Right lobe of liver (tissue), 6 donors: ENCODE measurements at regions not wholly inside any gene's neighbourhood (a gene's known extent, or its start where the extent isn't known, plus 50 kb on each side); places are given as distances from the start of the nearest gene placed in this dataset.

Experiments used
- ATAC-seq, 4 donors: fragments of 200-7000 bp; cut with Tn5 transposase; one replicate each; pipeline ENCODE4 v1.9.1; 2020; ENCODE audit warnings: mild to moderate bottlenecking in 4 of 4, moderate library complexity in 4 of 4
- DNase-seq, 3 donors: peaks; one replicate each; pipeline ENCODE4 v3.0.0-alpha.2; 2020
- H3K27ac ChIP-seq, 3 donors: fragments of 200-600 bp; one replicate each; pipeline ENCODE4 v1.8.0; 2022
- H3K27me3 ChIP-seq, 2 donors: fragments of 200-600 bp; one replicate each; pipeline ENCODE4 v1.8.0; 2022
- H3K36me3 ChIP-seq, 4 donors: fragments of 200-600 bp; sonication (generic) in 1 of 4; one replicate each; pipeline versions ENCODE4 v1.5.1 to v1.8.0; 2017 to 2022; ENCODE audit warnings: control low read depth in 1 of 4
- H3K4me1 ChIP-seq, 4 donors: fragments of 200-600 bp; sonication (generic) in 1 of 4; one replicate each; pipeline versions ENCODE4 v1.5.1 to v1.8.0; 2017 to 2022; ENCODE audit warnings: control low read depth in 1 of 4
- H3K4me3 ChIP-seq, 3 donors: fragments of 200-600 bp; one replicate each; pipeline ENCODE4 v1.8.0; 2022
- H3K9me3 ChIP-seq, 4 donors: fragments of 200-600 bp; sonication (generic) in 1 of 4; one replicate each; pipeline versions ENCODE4 v1.5.1 to v1.8.0; 2017 to 2022; ENCODE audit warnings: control low read depth in 1 of 4
- POLR2A ChIP-seq: fragments of 450-650 bp; IDR thresholded peaks from one replicate; pipeline ENCODE4 v1.6.1; 2017; ENCODE audit warnings: antibody characterized with exemption, mild to moderate bottlenecking
- WGBS: methylation state at CpG from one replicate; pipeline ENCODE4 v1.1.6; 2018; ENCODE audit warnings: low coverage, low lambda C conversion rate; ENCODE audit not compliant: insufficient coverage; ENCODE audit errors: missing lambda C conversion rate; 5-methylcytosine and 5-hydroxymethylcytosine counted together
- intact Hi-C, 2 donors: fragments of 100-400 bp; cut with DNase I; formaldehyde crosslinking; loops; one replicate each; pipeline versions ENCODE4 v1.11.2 to v1.14.1; 2022
- TF ChIP-seq, protein P1 (sequence below), 4 donors: fragments of 200-600 bp in 3 of 4; fragments of 450-650 bp in 1 of 4; IDR thresholded peaks; one replicate each; pipeline versions ENCODE4 v1.5.1 to v1.8.0; 2016 to 2022; ENCODE audit warnings: antibody characterized with exemption in 4 of 4, mild to moderate bottlenecking in 2 of 4
- donor health status: DM: no; HTN: yes; CAD: no.
- donor health status: DM: no; HTN: no; CAD: no.
- donor health status: DM: no; HTN: no; CAD: no.
- donor health status: DM: no; HTN: yes; CAD: no.
- donor health status: DM: no; HTN: yes; CAD: no.

- TF ChIP-seq POLR2A = no peak
- TF ChIP-seq, protein P1, sequence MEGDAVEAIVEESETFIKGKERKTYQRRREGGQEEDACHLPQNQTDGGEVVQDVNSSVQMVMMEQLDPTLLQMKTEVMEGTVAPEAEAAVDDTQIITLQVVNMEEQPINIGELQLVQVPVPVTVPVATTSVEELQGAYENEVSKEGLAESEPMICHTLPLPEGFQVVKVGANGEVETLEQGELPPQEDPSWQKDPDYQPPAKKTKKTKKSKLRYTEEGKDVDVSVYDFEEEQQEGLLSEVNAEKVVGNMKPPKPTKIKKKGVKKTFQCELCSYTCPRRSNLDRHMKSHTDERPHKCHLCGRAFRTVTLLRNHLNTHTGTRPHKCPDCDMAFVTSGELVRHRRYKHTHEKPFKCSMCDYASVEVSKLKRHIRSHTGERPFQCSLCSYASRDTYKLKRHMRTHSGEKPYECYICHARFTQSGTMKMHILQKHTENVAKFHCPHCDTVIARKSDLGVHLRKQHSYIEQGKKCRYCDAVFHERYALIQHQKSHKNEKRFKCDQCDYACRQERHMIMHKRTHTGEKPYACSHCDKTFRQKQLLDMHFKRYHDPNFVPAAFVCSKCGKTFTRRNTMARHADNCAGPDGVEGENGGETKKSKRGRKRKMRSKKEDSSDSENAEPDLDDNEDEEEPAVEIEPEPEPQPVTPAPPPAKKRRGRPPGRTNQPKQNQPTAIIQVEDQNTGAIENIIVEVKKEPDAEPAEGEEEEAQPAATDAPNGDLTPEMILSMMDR (IDR thresholded peaks at IDR 0.05) = no peak
- intact Hi-C loops = no loop called here
- Histone ChIP-seq H3K27ac (no peak overlapping the region), H3K4me1 (no peaks in the 10 kb centered on the region), H3K36me3 (no peaks in the 10 kb centered on the region), H3K9me3 (no peaks in the 10 kb centered on the region), H3K4me3 (no peak overlapping the region), H3K27me3 (no peaks in the 10 kb centered on the region)
- DNase-seq (no peak), ATAC-seq (no peak)
- WGBS = 60% methylated on average over 3 of the region's 6 CpGs
These were observed 90.2 kb upstream of the SSTR4 start for GRCh38 chr20:22944936-22945335.

GRCh38 chr20:22946596-22946995, 88.5 kb upstream of the SSTR4 start:
- 15% methylated on average over 2 of the region's 2 CpGs for WGBS
- ATAC-seq = no peak

DNA sequence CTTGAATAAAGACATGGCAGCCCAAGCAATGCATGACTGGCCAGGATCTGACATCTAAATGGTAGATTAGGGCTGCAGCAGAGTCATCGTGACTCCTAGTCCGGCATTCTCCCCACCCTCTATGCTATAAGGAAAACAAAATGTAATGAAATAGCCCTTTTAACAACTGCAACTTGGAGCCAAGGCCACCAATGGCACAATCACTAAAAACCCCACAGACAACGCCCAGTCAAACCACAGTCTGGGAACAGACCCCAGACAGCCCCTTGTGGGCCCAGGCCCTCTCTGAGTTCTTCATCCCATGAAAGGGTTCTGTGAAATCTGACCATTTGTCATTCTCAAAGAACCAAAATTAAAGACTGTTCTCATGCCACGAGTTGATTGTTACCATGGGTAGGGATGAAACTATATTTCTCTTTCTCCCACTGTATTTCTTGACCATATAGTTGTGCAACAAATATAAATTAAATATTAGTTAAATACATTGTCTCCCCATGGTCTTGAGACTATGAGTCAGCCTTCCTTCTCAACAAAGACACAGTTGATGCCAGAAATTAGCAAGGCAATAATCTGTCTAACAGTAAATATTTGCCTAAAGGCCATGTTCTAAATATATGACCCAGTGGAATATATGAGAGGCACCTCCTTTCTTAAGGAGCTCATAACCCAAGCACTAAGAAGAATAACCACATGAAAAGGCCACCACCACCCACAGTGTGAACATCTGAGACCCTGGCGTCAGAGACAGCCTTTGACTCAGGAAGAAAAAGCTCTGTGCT, 85.6 kb upstream of the SSTR4 start:
- intact Hi-C loops = no loop called here
- no peaks in the 10 kb centered on the region for H3K4me1 ChIP-seq
- no peak for TF ChIP-seq POLR2A
- TF ChIP-seq, protein P1 (IDR thresholded peaks at IDR 0.05) = no peak
- DNase-seq = no peak
- H3K36me3 ChIP-seq = no peaks in the 10 kb centered on the region
- ATAC-seq = no peak
- no peaks in the 10 kb centered on the region for H3K9me3 ChIP-seq
- WGBS = 43% methylated on average over 3 of the region's 5 CpGs
- H3K4me3 ChIP-seq = no peak overlapping the region
- H3K27ac ChIP-seq = no peak overlapping the region
- H3K27me3 ChIP-seq = no peaks in the 10 kb centered on the region

More at GRCh38 chr20:22946596-22946995, 88.5 kb upstream of the SSTR4 start:
- no peak overlapping the region for H3K27ac ChIP-seq
- DNase-seq = no peak
- H3K4me3 ChIP-seq = no peak overlapping the region
- H3K36me3 ChIP-seq = no peaks in the 10 kb centered on the region
- no peaks in the 10 kb centered on the region for H3K4me1 ChIP-seq
- no peaks in the 10 kb centered on the region for H3K27me3 ChIP-seq
- intact Hi-C loops = no loop called here
- TF ChIP-seq POLR2A = no peak
- TF ChIP-seq, protein P1 (IDR thresholded peaks at IDR 0.05) = no peak
- H3K9me3 ChIP-seq = no peaks in the 10 kb centered on the region

DNA sequence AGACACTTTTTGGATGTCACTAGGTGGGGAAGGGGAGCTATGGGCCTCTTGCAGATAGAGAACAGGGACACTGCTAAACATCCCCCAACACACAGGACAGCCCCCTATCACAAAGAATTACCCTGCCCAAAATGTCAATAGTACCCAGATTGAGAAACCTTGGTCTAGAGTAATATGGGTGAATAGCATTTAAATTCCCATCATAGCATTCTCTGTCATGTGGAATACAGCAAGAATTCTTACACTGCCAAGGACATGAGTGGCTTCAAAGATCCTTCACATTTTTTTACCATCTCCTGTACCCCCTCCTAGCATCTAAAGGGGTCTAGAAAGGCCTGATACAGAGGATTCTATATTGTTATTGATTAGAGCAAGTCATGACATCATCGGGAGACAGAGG, 83.1 kb upstream of the SSTR4 start:
- no peak for TF ChIP-seq POLR2A
- TF ChIP-seq, protein P1 (IDR thresholded peaks at IDR 0.05) = no peak

More for the DNA sequence above, 83.1 kb upstream of the SSTR4 start:
- no peak overlapping the region for H3K4me3 ChIP-seq
- no peaks in the 10 kb centered on the region for H3K27me3 ChIP-seq
- no peaks in the 10 kb centered on the region for H3K4me1 ChIP-seq
- no peak for DNase-seq
- 88% methylated on average over 1 of the region's 1 CpG for WGBS
- no peak overlapping the region for H3K27ac ChIP-seq
- no peaks in the 10 kb centered on the region for H3K9me3 ChIP-seq
- intact Hi-C loops = no loop called here
- H3K36me3 ChIP-seq = no peaks in the 10 kb centered on the region
- ATAC-seq = no peak
